Stimulated activated CD4-positive, alpha-beta T cell treated with anti-CD3 and anti-CD28 coated beads, TNF-alpha, amount 100 ng/mL, for 24 hours (primary cell): ENCODE measurements at regions not wholly inside any gene's neighbourhood (a gene's known extent, or its start where the extent isn't known, plus 50 kb on each side); places are given as distances from the start of the nearest gene placed in this dataset.
"Not testable (repeated sequence)": the region's sequence is repeated elsewhere in the genome, so short reads cannot be mapped to it uniquely, and the experiment has no call there.

ENCODE experiments used
- DNase-seq, 3 experiments: peaks; one replicate each; pipeline ENCODE4 v3.0.0-alpha.2; 2020; ENCODE audit warnings: low read depth in 3 of 3

GRCh38 chr12:24668563-24668962 is 280.3 kb downstream of the BCAT1 start:
- no peak for DNase-seq

GRCh38 chr12:24664161-24664880 is 284.6 kb downstream of the BCAT1 start:
- DNase-seq: no peak

- no peak for DNase-seq
These were observed 287.2 kb downstream of the BCAT1 start for GRCh38 chr12:24661657-24662096.

- DNase-seq: no peak
These were observed 289.9 kb downstream of the BCAT1 start for GRCh38 chr12:24659016-24659415.

GRCh38 chr12:24654344-24654743 is 294.6 kb downstream of the BCAT1 start:
- DNase-seq: not testable (repeated sequence)

GRCh38 chr12:24649634-24650033 is 299.3 kb downstream of the BCAT1 start:
- DNase-seq: no peak

GRCh38 chr12:24649209-24649608 is 299.7 kb downstream of the BCAT1 start:
- DNase-seq: no peak

GRCh38 chr12:24645254-24645653 is 303.6 kb downstream of the BCAT1 start:
- no peak for DNase-seq

- DNase-seq: no peak
These were observed 305.5 kb downstream of the BCAT1 start for GRCh38 chr12:24643120-24644119.

- no peak for DNase-seq
These were observed 309.3 kb downstream of the BCAT1 start for GRCh38 chr12:24639641-24640040.

GRCh38 chr12:24632466-24632865 is 316.4 kb downstream of the BCAT1 start:
- no peak for DNase-seq

- DNase-seq: no peak
These were observed 317.1 kb downstream of the BCAT1 start for GRCh38 chr12:24631676-24632426.

GRCh38 chr12:24630856-24631255 is 318.0 kb downstream of the BCAT1 start:
- no peak for DNase-seq

- no peak for DNase-seq
These were observed 318.5 kb downstream of the BCAT1 start for GRCh38 chr12:24630446-24630845.

GRCh38 chr12:24625103-24625502 is 323.8 kb downstream of the BCAT1 start:
- no peak for DNase-seq

- DNase-seq: not testable (repeated sequence)
These were observed 328.9 kb downstream of the BCAT1 start for GRCh38 chr12:24619954-24620353.

GRCh38 chr12:24617471-24617870 is 331.4 kb downstream of the BCAT1 start:
- no peak for DNase-seq

- no peak for DNase-seq
These were observed 332.9 kb downstream of the BCAT1 start for GRCh38 chr12:24615967-24616411.

- no peak for DNase-seq
These were observed 340.1 kb downstream of the BCAT1 start for GRCh38 chr12:24608637-24609285.

GRCh38 chr12:24608108-24608507 is 340.8 kb downstream of the BCAT1 start:
- no peak for DNase-seq

- DNase-seq: no peak
These were observed 343.0 kb downstream of the BCAT1 start for GRCh38 chr12:24605916-24606315.
